Mesodermal cell (in vitro differentiated cells): ENCODE measurements at regions not wholly inside any gene's neighbourhood (a gene's known extent, or its start where the extent isn't known, plus 50 kb on each side); places are given as distances from the start of the nearest gene placed in this dataset.

Experiments used
- H3K27ac ChIP-seq: 2 replicates; pipeline ENCODE4 v1.7.0; 2013; ENCODE audit warnings: mild to moderate bottlenecking, low read depth, low read length, moderate library complexity; ENCODE audit not compliant: severe bottlenecking
- H3K36me3 ChIP-seq: 2 replicates; pipeline ENCODE4 v1.7.1; 2013; ENCODE audit warnings: mild to moderate bottlenecking, low read length, moderate library complexity; ENCODE audit not compliant: control insufficient read depth, insufficient read depth
- H3K4me1 ChIP-seq: one replicate; pipeline ENCODE4 v1.7.1; 2013; ENCODE audit warnings: mild to moderate bottlenecking, low read length; ENCODE audit not compliant: insufficient read depth, control insufficient read depth, poor library complexity, severe bottlenecking
- H3K4me3 ChIP-seq: 2 replicates; pipeline ENCODE4 v1.7.0; 2013; ENCODE audit warnings: low read length, control low read depth, mild to moderate bottlenecking; ENCODE audit not compliant: insufficient read depth, poor library complexity, severe bottlenecking; ENCODE audit errors: extremely low read depth
- H3K9me3 ChIP-seq: 2 replicates; pipeline ENCODE4 v1.7.1; 2013; ENCODE audit warnings: mild to moderate bottlenecking, low read length, moderate library complexity; ENCODE audit not compliant: control insufficient read depth
- WGBS, 2 experiments: methylation state at CpG; one replicate each; pipeline ENCODE4 v1.1.5; 2013; ENCODE audit warnings: missing lambda C conversion rate in 2 of 2; ENCODE audit not compliant: insufficient coverage in 2 of 2; 5-methylcytosine and 5-hydroxymethylcytosine counted together

DNA sequence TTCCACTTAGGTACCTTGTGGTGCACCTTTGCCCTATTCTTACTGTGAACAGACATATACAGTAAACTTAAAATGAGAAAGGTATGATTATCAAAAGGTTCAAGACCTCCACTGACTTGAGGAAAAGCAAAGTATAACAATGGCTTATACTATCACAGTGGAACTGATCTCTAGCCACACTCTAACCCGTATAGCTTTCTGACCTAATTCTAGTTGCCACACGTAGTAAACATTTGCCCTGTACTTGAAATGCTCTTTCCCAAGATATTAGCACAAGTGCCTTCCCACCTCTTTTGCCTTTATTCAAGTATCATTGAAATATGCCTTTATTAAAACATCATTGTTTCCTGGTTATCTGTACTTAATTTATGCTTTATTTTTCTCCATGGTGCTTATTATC, 250.4 kb upstream of the PPFIA2 start:
- Histone ChIP-seq H3K9me3 (no peaks in the 10 kb centered on the region), H3K4me3 (no peak overlapping the region), H3K36me3 (no peaks in the 10 kb centered on the region), H3K27ac (no peak overlapping the region), H3K4me1 (no peaks in the 10 kb centered on the region)
- WGBS, 2 experiments: 69 to 88% methylated on average over 2 of the region's 2 CpGs

DNA sequence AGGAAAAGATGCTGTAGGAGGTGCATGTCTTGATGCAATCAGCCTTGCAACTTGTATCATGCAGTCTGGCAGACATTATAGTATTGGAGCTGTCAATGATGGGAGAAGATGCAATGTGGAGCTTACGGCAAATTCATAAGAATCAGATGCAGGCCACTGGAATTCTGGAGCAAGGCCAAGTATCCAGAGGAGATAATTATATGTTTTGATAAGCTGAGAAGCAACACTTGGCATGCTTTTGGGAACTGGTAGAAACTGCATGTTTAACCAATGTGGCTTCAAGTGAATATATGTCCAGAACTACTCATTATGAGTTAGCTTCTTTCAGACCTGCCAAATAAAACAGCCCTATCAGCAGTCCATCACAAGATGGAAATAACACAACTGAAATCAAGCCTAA, 249.1 kb upstream of the PPFIA2 start:
- 100% methylated on average over 1 of the region's 1 CpG for WGBS, 2 experiments
- Histone ChIP-seq H3K4me3 (no peak overlapping the region), H3K36me3 (no peaks in the 10 kb centered on the region), H3K27ac (no peak overlapping the region), H3K9me3 (no peaks in the 10 kb centered on the region), H3K4me1 (no peaks in the 10 kb centered on the region)

GRCh38 chr12:81998761-81999378, 239.7 kb upstream of the PPFIA2 start:
- Histone ChIP-seq H3K36me3 (no peaks in the 10 kb centered on the region), H3K4me3 (no peak overlapping the region), H3K4me1 (no peaks in the 10 kb centered on the region), H3K27ac (no peak overlapping the region), H3K9me3 (no peaks in the 10 kb centered on the region)
- WGBS, 2 experiments: 67 to 100% methylated on average over 1 of the region's 2 CpGs

DNA sequence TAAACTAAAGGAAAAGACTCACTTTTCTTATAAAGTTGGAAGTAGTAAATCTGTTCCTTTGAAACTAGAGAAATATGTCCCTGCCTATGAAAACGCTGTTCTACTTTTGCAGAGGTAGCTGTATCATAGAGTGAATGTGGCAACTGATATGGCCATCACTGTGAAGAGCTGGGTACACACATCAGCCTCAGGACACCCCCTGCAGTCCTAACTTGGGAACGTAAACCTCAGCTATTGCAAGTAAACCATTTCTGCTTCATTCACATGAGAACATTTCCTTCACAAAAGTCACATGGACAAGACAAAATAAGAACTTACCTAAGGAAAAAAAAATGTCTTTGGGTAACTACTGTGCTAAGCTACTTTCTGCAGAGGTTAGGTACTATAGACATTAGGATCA, 233.3 kb upstream of the PPFIA2 start:
- Histone ChIP-seq H3K36me3 (no peaks in the 10 kb centered on the region), H3K4me3 (no peak overlapping the region), H3K4me1 (no peaks in the 10 kb centered on the region), H3K9me3 (no peaks in the 10 kb centered on the region), H3K27ac (no peak overlapping the region)
- 50% methylated on average over 1 of the region's 2 CpGs; no CpG with 5 or more reads in 1 of the 2 experiments for WGBS, 2 experiments

DNA sequence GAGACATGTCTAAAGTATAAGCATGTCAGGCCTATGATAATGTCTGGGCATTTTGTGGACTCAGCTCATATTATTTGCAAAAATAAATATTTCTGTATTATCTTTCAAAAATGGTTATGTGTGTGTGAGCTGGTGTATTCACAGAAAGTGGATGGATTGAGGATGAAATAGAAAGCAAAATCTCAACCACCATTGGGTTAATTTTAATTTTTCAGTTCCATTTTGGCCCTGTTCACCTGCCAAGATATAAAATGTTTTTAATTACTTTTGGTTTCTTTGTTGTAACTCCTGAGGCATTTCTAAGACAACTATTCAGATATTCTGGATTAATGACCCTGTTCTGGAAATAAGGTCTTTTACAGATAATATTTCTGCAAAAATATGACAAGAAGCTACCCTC, 232.7 kb upstream of the PPFIA2 start:
- no peak overlapping the region for H3K27ac ChIP-seq
- H3K4me1 ChIP-seq: no peaks in the 10 kb centered on the region

DNA sequence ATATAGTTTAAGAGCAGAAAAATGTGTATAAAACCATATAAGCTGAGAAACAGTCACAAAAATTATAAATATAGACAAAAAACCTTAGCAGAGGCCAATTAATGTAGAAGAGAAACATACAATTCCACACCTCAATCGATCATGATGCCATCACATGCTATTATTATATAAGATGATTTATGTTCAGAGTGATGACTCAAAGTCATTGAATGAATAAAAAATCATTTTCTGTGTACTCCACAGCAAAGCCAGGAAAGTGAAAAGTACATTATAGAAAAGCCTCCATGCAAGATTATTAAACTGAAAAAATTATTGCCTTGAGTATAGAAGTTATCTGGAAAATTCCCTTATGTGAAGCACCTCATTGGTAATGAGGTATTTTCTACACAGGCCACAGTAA, 229.2 kb upstream of the PPFIA2 start:
- Histone ChIP-seq H3K4me1 (no peaks in the 10 kb centered on the region), H3K4me3 (no peak overlapping the region), H3K9me3 (no peaks in the 10 kb centered on the region), H3K36me3 (no peaks in the 10 kb centered on the region), H3K27ac (no peak overlapping the region)
- WGBS, 2 experiments: no CpG with 5 or more reads among the region's 1 CpG

More for the DNA sequence above, 232.7 kb upstream of the PPFIA2 start:
- Histone ChIP-seq H3K36me3 (no peaks in the 10 kb centered on the region), H3K4me3 (no peak overlapping the region), H3K9me3 (no peaks in the 10 kb centered on the region)

DNA sequence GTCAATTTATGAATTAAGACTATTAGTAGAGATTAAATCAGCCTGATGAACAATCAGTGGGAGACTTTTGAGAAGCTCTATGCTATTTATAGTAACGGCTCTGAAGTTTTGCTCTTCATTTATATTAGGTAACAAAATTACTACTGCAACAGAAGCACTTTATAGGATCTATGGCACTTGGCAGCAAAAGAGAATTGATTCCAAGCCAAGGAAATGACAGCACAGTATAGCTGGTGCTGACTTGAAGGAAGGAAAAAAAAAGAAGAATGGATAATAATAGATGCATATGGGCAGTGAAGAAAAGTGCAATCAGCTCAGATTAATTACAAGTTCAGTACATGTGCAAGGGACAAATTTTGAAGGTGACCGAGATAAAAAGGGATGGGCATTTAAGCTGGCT, 228.2 kb upstream of the PPFIA2 start:
- H3K4me3 ChIP-seq: no peak overlapping the region
- no peaks in the 10 kb centered on the region for H3K9me3 ChIP-seq
- no peaks in the 10 kb centered on the region for H3K4me1 ChIP-seq
- H3K36me3 ChIP-seq: no peaks in the 10 kb centered on the region
- WGBS, 2 experiments: no CpG with 5 or more reads among the region's 2 CpGs
- H3K27ac ChIP-seq: no peak overlapping the region

GRCh38 chr12:81976661-81977060, 217.5 kb upstream of the PPFIA2 start:
- H3K4me1 ChIP-seq: no peaks in the 10 kb centered on the region
- no peaks in the 10 kb centered on the region for H3K36me3 ChIP-seq
- no peak overlapping the region for H3K27ac ChIP-seq
- no CpG with 5 or more reads among the region's 2 CpGs for WGBS, 2 experiments
- no peak overlapping the region for H3K4me3 ChIP-seq
- H3K9me3 ChIP-seq: no peaks in the 10 kb centered on the region

DNA sequence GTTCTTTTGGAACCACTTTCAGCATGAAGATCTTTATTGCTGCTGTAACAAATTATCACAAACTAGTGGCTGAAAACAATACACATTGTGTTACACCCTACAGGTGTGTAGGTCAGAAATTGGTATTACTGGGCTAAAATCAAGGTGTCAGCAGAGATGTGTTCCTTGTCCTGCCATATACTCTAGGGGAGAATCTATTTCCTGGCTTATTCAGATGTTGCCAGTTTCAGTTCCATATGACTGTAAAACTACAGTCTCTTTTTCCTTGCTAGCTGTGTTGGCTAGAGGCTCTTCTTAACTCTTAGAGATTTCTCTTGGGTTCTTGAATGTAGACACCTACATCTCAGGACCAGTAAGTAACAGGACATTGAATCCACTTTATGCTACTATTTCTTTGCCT, 215.6 kb upstream of the PPFIA2 start:
- H3K36me3 ChIP-seq: no peaks in the 10 kb centered on the region
- H3K27ac ChIP-seq: no peak overlapping the region

DNA sequence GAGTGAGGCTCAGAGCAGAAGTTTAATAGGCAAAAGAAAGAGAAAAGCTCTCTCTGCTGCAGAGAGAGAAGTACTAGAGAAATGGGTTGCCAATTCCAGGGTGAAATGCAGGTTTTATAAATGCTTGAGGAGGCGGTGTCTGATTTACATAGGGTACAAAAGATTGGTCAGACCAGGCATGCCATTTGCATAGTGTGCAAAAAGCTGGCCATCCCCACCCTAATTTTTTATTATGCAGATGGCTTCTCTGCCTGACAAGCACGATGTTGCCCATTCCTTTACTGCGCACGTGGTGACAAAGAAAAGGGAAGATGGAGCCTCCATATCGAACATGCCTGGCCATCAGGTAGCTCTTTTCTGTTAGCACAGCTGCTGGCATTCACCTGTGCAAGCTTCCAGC, 209.3 kb upstream of the PPFIA2 start:
- Histone ChIP-seq H3K27ac (no peak overlapping the region), H3K4me1 (no peaks in the 10 kb centered on the region), H3K9me3 (no peaks in the 10 kb centered on the region), H3K4me3 (no peak overlapping the region), H3K36me3 (no peaks in the 10 kb centered on the region)
- 69 to 76% methylated on average over 4 to 5 of the region's 5 CpGs for WGBS, 2 experiments

More for the DNA sequence above, 215.6 kb upstream of the PPFIA2 start:
- Histone ChIP-seq H3K9me3 (no peaks in the 10 kb centered on the region), H3K4me1 (no peaks in the 10 kb centered on the region), H3K4me3 (no peak overlapping the region)

DNA sequence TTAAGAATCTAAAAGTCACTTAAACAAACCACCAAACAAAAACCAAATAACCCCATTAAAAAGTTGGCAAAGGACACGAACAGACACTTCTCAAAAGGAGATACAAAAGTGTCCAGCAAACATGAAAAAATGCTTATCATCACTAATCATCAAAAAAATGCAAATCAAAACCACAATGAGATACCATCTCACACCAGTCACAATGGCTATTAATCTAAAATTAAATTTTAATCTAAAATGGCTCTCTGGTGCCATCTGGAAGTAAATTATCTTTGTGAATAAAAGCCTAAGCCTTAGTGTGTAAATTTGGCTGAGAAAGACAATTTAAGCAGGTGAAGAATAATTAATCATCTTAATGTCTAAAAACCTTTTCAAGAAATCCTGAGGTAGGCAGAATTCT, 204.5 kb upstream of the PPFIA2 start:
- 80% methylated on average over 1 of the region's 1 CpG; no CpG with 5 or more reads in 1 of the 2 experiments for WGBS, 2 experiments
- Histone ChIP-seq H3K4me1 (no peaks in the 10 kb centered on the region), H3K9me3 (no peaks in the 10 kb centered on the region), H3K27ac (no peak overlapping the region), H3K4me3 (no peak overlapping the region), H3K36me3 (no peaks in the 10 kb centered on the region)
